Osteoblast (primary cell): ENCODE measurements at regions not wholly inside any gene's neighbourhood (a gene's known extent, or its start where the extent isn't known, plus 50 kb on each side); places are given as distances from the start of the nearest gene placed in this dataset.

Experiments used
- DNase-seq: peaks from one replicate; pipeline ENCODE4 v3.0.0; 2011; ENCODE audit warnings: low spot score, mixed read lengths; ENCODE audit not compliant: insufficient read length; ENCODE audit errors: missing footprints
- H2AFZ ChIP-seq: 2 replicates; pipeline ENCODE4 v1.6.0; 2011; ENCODE audit warnings: mild to moderate bottlenecking, low read length
- H3K27ac ChIP-seq: 2 replicates; pipeline ENCODE4 v1.5.1; 2011; ENCODE audit warnings: mild to moderate bottlenecking, low read depth, low read length, moderate library complexity
- H3K27me3 ChIP-seq: 2 replicates; pipeline ENCODE4 v1.6.0; 2012; ENCODE audit warnings: mild to moderate bottlenecking, control low read depth, inconsistent platforms, low read length, moderate library complexity; ENCODE audit not compliant: insufficient read depth
- H3K36me3 ChIP-seq: 2 replicates; pipeline ENCODE4 v1.5.1; 2011; ENCODE audit warnings: mild to moderate bottlenecking, low read length, control low read depth, moderate library complexity; ENCODE audit not compliant: insufficient read depth
- H3K4me1 ChIP-seq: 2 replicates; pipeline ENCODE4 v1.5.1; 2011; ENCODE audit warnings: mild to moderate bottlenecking, low read length, control low read depth, moderate library complexity; ENCODE audit not compliant: insufficient read depth
- H3K4me2 ChIP-seq: 2 replicates; pipeline ENCODE4 v1.6.0; 2011; ENCODE audit warnings: mild to moderate bottlenecking, low read length; ENCODE audit not compliant: insufficient read depth
- H3K4me3 ChIP-seq: fragments of 200-600 bp; sonication (generic); 3 replicates; pipeline ENCODE4 v1.5.1; 2012; ENCODE audit warnings: mild to moderate bottlenecking, low read length, inconsistent platforms; ENCODE audit not compliant: insufficient read depth
- H3K79me2 ChIP-seq: 2 replicates; pipeline ENCODE4 v1.6.0; 2012; ENCODE audit warnings: mild to moderate bottlenecking, low read length, control low read depth, inconsistent platforms; ENCODE audit not compliant: insufficient read depth
- H3K9me3 ChIP-seq: 2 replicates; pipeline ENCODE4 v1.5.1; 2011; ENCODE audit warnings: low read depth, low read length, control low read depth
- H4K20me1 ChIP-seq: 2 replicates; pipeline ENCODE4 v1.6.0; 2012; ENCODE audit warnings: mild to moderate bottlenecking, low read length, control low read depth; ENCODE audit not compliant: insufficient read depth
- TF ChIP-seq, protein P1 (sequence below): IDR thresholded peaks from 2 replicates; pipeline ENCODE4 v1.5.1; 2011; ENCODE audit warnings: mild to moderate bottlenecking, low read depth, low read length, moderate library complexity; ENCODE audit errors: extremely low read depth

DNA sequence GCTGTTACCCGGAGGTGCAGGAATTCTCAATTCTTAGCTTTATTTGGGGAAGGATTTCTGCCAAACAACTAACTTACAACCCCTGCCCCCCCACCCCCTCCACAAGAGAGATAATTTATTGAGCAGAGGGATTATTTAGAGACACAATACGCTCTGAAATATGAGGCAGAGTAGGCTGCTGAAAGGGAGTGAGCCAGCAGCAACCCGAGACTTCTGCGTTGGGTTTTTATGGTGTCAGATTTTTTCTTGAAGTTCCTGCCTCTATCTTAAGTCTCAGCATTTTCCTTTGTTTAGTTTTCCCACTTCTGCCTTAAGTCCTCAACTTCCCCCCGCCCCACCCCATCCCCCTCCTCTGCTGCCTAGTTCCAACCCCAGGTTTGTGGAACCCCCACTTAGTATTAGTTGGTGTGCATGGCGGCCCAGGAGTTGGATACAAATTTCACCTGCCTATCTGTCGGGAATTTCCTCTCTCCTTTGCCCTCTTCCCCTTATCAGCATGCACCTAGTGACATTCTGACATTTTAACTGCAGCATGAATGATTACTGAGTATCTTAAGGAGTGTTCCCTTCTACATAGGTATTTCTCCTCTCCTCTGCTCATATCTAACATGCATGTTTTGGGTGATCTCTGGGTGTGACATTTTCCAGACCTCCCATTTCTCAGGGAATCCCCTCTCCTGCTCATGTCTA lies 1635.9 kb upstream of the LRRTM1 start:
- H3K4me1 ChIP-seq, result no peaks in the 10 kb centered on the region
- H3K36me3 ChIP-seq, result no peaks in the 10 kb centered on the region
- no peaks in the 10 kb centered on the region for H4K20me1 ChIP-seq
- no peaks in the 10 kb centered on the region for H3K79me2 ChIP-seq
- H3K27me3 ChIP-seq, result no peaks in the 10 kb centered on the region
- no peak overlapping the region for H3K27ac ChIP-seq
- no peak overlapping the region for H3K4me2 ChIP-seq
- TF ChIP-seq, protein P1, sequence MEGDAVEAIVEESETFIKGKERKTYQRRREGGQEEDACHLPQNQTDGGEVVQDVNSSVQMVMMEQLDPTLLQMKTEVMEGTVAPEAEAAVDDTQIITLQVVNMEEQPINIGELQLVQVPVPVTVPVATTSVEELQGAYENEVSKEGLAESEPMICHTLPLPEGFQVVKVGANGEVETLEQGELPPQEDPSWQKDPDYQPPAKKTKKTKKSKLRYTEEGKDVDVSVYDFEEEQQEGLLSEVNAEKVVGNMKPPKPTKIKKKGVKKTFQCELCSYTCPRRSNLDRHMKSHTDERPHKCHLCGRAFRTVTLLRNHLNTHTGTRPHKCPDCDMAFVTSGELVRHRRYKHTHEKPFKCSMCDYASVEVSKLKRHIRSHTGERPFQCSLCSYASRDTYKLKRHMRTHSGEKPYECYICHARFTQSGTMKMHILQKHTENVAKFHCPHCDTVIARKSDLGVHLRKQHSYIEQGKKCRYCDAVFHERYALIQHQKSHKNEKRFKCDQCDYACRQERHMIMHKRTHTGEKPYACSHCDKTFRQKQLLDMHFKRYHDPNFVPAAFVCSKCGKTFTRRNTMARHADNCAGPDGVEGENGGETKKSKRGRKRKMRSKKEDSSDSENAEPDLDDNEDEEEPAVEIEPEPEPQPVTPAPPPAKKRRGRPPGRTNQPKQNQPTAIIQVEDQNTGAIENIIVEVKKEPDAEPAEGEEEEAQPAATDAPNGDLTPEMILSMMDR, result no peak
- no peak for DNase-seq
- H2AFZ ChIP-seq, result no peak overlapping the region
- no peaks in the 10 kb centered on the region for H3K9me3 ChIP-seq
- H3K4me3 ChIP-seq, result no peak overlapping the region

DNA sequence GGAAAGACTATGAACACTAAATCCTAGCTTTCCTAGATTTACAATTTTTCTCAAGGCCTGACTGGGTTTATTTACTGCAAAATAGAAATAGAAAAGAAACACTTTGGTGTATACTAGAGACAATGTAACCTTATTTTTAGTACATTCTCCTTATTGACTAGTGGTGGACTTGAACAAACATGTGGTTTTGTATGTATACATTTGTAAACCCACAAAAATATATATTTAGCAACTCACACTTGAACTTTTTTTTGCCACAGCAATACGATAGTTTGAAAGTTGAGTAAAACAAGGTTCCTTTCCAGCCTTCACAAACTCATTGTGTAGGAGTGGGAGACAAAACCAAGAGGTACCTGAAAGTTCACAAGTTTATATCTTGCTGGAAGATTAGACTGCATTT lies 1633.4 kb upstream of the LRRTM1 start:
- TF ChIP-seq, protein P1, result no peak
- Histone ChIP-seq H3K4me1 (no peaks in the 10 kb centered on the region), H3K27me3 (no peaks in the 10 kb centered on the region), H3K79me2 (no peaks in the 10 kb centered on the region), H4K20me1 (no peaks in the 10 kb centered on the region), H3K36me3 (no peaks in the 10 kb centered on the region), H3K9me3 (no peaks in the 10 kb centered on the region), H3K4me3 (no peak overlapping the region), H3K4me2 (no peak overlapping the region), H3K27ac (no peak overlapping the region), H2AFZ (no peak overlapping the region)
- DNase-seq, result no peak

DNA sequence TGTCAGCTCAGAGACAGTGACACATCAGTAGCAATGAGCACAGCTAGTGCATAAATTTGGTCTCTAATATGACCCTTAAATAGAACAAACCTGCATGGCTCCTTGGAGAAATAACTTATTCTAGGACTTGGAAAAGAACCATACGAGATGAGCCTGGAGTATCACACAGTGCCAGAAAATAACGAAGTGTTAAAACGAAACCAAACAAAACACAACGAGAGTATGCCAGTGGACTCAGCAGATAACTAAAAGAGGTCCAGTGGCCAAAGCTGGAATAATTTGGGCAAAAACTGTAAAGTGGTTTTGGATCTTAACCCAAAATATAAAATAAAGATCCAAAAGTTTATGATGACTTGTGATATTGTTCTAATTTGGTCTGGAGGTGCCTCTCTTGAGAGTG lies 1599.0 kb upstream of the LRRTM1 start:
- TF ChIP-seq, protein P1, result no peak
- H4K20me1 ChIP-seq, result no peaks in the 10 kb centered on the region
- H3K4me3 ChIP-seq, result no peak overlapping the region
- H3K79me2 ChIP-seq, result no peaks in the 10 kb centered on the region
- DNase-seq, result no peak
- H3K9me3 ChIP-seq, result peaks cover 2% of the 10 kb centered on the region
- H2AFZ ChIP-seq, result no peak overlapping the region
- H3K4me2 ChIP-seq, result no peak overlapping the region
- H3K27me3 ChIP-seq, result no peaks in the 10 kb centered on the region
- H3K36me3 ChIP-seq, result no peaks in the 10 kb centered on the region
- H3K27ac ChIP-seq, result no peak overlapping the region
- no peaks in the 10 kb centered on the region for H3K4me1 ChIP-seq

DNA sequence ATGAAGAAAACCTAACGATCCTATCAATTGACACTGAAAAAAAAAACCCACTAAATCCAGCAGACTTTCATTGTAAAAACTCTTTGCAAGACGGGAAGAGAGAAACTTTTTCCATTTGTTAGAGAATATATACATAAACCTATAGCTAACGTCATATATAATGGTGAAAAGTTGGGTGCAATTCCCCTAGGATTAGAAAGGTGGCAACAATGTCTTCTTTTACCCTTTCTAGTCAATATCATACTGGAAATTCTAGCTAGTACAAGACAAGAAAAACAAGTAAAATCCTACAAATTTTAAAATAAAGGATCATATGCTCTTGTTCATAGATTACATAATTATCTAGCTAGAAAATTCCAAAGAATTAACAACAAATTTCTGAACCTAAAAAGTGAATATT lies 1596.5 kb upstream of the LRRTM1 start:
- H2AFZ ChIP-seq, result no peak overlapping the region
- H3K9me3 ChIP-seq, result peaks cover 2% of the 10 kb centered on the region
- no peak overlapping the region for H3K4me3 ChIP-seq
- no peak for DNase-seq
- no peak overlapping the region for H3K27ac ChIP-seq
- no peak overlapping the region for H3K4me2 ChIP-seq
- no peaks in the 10 kb centered on the region for H3K27me3 ChIP-seq
- H3K36me3 ChIP-seq, result no peaks in the 10 kb centered on the region
- H4K20me1 ChIP-seq, result no peaks in the 10 kb centered on the region
- H3K79me2 ChIP-seq, result no peaks in the 10 kb centered on the region
- TF ChIP-seq, protein P1, result no peak
- H3K4me1 ChIP-seq, result no peaks in the 10 kb centered on the region
